PC-3 (cell line): ENCODE measurements at regions not wholly inside any gene's neighbourhood (a gene's known extent, or its start where the extent isn't known, plus 50 kb on each side); places are given as distances from the start of the nearest gene placed in this dataset.

Experiments used
- CTCF ChIP-seq: fragments of 300-600 bp; sonication (generic); conservative IDR thresholded peaks from 2 replicates; pipeline ENCODE4 v1.5.1; 2017; ENCODE audit warnings: antibody characterized with exemption, low read depth, mild to moderate bottlenecking, low read length
- EZH2 ChIP-seq: fragments of 300-600 bp; sonication (generic); IDR thresholded peaks from one replicate; pipeline ENCODE4 v1.6.1; 2017; ENCODE audit warnings: antibody characterized with exemption, mild to moderate bottlenecking, low read length; ENCODE audit not compliant: unreplicated experiment
- EZH2phosphoT487 ChIP-seq: fragments of 300-600 bp; sonication (generic); IDR thresholded peaks from 2 replicates; pipeline ENCODE4 v1.6.1; 2018; ENCODE audit warnings: mild to moderate bottlenecking, antibody characterized with exemption, low read length, borderline replicate concordance

GRCh38 chr1:163450986-163451385 is 129.2 kb downstream of the NUF2 start:
- TF ChIP-seq CTCF (no peak), EZH2 (no peak), EZH2phosphoT487 (no peak)
